NCI-H446 (cell line): ENCODE measurements at regions not wholly inside any gene's neighbourhood (a gene's known extent, or its start where the extent isn't known, plus 50 kb on each side); places are given as distances from the start of the nearest gene placed in this dataset.
A peak's percentile ranks its signal among the peaks of the same experiment; 100 is the strongest.
"Not testable (repeated sequence)": the region's sequence is repeated elsewhere in the genome, so short reads cannot be mapped to it uniquely, and the experiment has no call there.

Experiments
- DNase-seq, 2 experiments: peaks; one replicate each; lab custom pipeline; 2025; lab: John Stamatoyannopoulos, UW

GRCh38 chr21:9764294-9764693, 757.1 kb upstream of the TPTE start:
- not testable (repeated sequence) for DNase-seq

DNA sequence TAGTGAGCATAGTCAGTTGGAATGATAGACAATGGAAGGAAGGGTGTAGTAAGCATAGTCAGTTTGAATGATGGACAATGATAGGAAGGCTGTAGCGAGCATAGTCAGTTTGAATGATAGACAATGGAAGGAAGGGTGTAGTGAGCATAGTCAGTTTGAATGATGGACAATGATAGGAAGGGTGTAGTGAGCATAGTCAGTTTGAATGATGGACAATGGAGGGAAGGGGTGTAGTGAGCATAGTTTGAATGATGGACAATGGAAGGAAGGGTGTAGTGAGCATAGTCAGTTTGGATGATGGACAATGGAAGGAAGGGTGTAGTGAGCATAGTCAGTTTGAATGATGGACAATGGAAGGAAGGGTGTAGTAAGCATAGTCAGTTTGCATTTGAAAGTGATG, 755.8 kb upstream of the TPTE start:
- not testable (repeated sequence) for DNase-seq

DNA sequence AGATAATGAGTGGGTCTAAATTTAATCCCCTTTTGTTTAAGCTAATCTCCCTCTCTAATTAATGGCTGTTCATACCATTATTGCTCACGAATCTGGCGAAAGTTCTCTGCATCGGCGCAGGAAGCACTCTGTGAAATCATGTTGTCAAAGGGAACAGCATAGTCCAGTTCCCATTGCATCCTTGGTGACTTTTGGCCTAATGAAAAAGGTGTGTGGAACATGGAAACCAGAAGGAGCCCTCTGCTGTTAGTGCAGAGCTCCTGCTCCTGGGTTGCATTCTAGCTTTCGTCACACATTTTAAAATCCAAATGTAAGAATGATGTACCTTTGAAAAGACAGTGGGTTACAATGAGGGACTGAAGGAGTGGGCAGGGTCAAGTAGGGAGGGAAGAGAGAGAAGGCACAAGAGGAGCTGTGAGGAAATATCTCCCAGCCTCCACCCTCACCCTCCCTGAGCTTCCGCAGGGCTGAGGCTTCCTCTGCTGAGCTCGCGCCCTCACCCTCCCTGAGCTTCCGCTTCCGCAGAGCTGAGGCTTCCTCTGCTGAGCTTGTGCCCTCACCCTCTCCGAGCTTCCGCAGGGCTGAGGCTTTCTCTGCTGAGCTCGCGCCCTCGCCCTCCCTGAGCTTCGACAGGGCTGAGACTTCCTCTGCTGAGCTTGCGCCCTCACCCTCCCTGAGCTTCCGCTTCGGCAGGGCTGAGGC, 754.3 kb upstream of the TPTE start:
- not testable (repeated sequence) for DNase-seq

DNA sequence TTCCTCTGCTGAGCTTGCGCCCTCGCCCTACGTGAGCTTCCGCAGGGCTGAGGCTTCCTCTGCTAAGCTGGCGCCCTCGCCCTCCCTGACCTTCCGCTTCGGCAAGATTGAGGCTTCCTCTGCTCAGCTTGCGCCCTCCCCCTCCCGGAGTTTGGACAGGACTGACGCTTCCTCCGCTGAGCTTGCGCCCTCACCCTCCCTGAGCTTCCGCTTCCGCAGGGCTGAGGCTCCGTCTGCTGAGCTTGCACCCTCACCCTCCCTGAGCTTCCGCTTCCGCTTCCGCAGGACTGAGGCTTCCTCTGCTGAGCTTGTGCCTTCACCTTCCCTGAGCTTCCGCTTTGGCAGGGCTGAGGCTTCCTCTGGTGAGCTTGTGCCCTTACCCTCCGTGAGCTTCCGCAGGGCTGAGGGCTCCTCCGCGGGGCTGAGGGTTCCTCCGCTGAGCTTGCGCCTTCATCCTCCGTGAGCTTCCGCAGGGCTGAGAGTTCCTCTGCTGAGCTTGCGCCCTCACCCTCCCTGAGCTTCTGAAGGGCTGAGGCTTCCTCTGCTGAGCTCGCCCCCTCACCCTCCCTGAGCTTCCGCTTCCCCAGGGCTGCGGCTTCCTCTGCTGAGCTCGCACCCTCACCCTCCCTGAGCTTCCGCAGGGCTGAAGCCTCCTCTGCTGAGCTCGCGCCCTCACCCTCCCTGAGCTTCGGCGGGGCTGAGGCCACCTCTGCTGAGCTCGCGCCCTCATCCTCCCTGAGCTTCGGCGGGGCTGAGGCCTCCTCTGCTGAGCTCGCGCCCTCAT, 753.6 kb upstream of the TPTE start:
- peak in 1 of 2 experiments; percentile 35 for DNase-seq

DNA sequence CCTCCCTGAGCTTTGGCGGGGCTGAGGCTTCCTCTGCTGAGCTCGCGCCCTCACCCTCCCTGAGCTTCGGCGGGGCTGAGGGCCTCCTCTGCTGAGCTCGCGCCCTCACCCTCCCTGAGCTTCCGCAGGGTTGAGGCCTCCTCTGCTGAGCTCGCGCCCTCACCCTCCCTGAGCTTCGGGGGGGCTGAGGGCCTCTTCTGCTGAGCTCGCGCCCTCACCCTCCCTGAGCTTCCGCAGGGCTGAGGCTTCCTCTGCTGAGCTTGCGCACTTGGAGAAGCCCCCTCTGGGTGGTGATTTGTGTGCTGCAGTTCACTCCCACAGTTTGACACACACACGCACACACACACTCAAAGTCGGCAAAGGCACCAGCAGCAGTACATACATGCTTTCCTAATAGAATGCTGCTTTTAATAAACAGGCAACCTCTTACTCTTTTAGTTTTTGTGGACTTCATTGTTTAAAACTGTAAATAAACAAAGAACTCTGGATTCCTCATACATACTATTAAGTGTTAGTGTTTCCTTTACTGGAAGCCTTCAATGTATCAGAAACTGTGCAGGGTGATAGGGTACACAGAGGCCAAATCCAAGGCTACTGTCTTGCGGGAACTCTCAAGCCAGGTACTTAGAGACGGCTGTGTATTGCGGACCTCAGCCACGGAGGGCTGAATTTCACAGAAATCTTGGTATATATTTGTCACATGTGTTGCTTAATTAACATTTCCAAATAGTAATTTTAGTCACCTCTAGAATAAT, 752.8 kb upstream of the TPTE start:
- DNase-seq = not testable (repeated sequence)

GRCh38 chr21:9769131-9769498, 752.3 kb upstream of the TPTE start:
- not testable (repeated sequence) for DNase-seq

- DNase-seq = not testable (repeated sequence)
Observed at GRCh38 chr21:9769718-9770690, 751.4 kb upstream of the TPTE start.

DNA sequence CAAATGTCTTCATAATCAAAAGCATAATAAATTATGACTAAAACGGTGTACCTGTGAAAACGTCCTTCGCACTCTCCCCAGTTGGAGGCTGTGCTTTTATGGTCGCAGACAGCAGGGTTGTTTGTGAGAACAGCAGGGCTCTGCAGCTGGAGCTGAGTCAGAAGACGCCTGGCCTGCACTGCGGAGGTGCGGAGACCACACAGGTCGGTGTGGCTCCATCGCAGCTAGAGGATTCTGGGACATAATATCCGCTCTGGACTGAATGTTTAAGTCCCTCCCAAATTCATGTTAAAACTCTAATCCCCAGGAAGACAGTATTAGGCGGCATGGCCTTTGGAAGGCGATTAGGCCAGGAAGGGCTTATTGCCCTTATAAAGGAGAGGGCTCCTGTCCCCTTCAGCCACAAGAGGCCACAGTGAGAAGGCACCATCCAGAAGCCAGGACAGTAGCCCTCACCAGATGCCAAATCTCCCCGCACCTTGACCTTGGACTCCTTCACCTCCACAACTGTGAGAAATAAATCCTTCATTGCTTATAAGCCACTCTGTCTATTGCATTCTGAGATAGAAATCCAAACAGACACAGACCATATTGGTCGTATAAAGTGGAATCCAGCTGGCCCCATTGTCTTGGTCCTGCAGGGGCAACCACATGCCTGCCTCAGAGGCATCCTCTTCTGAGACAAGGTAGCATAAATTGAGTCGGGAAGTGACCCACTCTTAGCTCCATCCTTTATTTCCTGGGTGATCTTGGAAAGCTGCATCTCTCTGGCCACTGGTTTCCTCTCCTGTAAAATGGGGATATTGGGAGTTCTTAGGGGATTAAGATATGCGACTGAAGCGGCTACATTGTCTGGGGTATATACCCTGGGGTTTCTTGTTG, 749.7 kb upstream of the TPTE start:
- DNase-seq = not testable (repeated sequence)

DNA sequence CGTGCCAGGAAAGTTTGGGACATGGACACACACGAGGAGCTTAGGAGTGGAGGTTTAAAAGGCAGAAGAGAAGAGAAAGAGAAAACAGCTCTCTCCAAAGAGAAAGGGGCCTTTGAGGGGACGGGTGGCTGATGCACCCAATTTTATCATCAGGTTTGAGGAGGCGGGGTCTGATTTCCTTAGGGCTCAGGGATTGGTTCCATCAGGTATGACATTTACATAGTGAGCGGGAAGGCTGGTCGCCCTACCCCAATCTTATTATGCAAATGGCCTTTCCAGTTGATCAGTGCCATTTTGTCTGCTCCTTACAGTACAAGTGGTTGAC, 749.1 kb upstream of the TPTE start:
- no peak for DNase-seq

DNA sequence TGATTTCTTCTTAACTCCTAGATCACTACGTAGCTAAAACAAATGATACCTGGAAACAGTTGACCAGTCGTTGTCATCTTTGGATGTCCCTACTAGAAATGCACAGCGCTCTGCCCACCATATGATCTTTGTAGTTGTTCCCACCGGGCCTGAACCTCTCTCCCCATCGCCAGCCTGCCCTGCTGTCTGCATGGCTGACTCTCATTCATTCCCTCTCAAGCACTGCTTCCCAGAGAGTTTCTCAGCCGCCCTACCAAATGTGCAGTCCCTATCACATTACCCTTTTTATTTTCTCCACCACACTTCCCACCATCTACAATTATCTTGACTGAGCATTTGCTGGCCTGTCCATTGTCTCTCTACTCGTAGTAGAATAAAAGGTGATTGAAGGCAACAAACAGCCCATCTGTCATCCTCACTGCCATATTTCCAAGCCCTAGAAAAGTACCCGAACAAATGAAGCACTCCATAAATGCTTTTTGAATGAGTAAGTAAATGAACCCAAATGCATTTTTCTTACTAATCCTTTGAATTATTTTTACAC, 748.4 kb upstream of the TPTE start:
- DNase-seq = not testable (repeated sequence)

GRCh38 chr21:9774347-9774746, 747.0 kb upstream of the TPTE start:
- no peak for DNase-seq

- DNase-seq = not testable (repeated sequence)
Observed at GRCh38 chr21:9774901-9775593, 746.3 kb upstream of the TPTE start.

DNA sequence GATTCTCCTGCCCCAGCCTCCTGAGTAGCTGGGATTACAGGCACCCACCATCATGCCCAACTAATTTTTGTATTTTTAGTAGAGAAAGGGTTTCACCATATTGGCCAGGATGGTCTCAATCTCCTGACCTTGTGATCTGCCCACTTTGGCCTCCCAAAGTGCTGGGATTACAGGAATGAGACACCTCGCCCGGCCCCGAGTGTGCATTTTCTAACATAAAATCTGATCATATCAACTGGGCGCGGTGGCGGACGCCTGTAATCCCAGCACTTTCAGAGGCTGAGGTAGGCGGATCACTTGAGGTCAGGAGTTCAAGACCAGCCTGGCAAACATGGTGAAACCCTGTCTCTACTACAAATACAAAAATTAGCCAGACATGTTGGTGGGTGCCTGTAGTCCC, 745.5 kb upstream of the TPTE start:
- not testable (repeated sequence) for DNase-seq

DNA sequence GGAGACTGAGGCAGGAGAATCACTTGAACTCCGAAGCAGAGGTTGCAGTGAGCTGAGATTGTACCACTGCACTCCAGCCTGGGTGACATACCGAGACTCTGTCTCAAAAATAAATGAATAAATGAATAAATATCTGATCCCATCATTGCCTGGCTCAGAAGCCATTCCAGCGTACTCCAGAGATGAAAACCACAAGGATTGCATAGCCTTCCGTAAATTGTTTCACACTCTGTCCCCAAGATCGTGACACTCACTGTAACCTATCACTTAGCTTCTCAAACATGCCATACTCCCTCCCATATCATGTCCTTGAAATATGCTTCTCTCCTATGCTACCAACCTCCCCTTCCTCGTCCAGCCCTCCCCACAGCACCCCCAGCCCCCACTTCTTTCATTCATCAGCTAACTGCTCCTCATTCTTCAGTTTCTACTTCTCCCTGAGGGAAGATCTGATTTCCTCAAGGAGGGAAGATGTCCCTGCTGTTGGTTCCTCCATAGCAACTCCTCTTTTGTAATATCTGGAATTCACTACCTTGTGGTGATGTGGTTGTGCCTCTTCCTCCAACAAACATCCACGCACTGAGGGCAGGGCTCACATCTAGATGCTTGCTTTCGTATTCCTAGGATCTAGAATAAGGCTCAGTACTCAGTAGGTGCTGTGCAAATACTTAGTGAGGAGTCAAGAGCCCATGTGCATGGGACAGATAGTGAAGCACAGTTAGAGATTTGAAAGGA, 744.9 kb upstream of the TPTE start:
- not testable (repeated sequence) for DNase-seq

GRCh38 chr21:9778541-9778940, 742.8 kb upstream of the TPTE start:
- not testable (repeated sequence) for DNase-seq

DNA sequence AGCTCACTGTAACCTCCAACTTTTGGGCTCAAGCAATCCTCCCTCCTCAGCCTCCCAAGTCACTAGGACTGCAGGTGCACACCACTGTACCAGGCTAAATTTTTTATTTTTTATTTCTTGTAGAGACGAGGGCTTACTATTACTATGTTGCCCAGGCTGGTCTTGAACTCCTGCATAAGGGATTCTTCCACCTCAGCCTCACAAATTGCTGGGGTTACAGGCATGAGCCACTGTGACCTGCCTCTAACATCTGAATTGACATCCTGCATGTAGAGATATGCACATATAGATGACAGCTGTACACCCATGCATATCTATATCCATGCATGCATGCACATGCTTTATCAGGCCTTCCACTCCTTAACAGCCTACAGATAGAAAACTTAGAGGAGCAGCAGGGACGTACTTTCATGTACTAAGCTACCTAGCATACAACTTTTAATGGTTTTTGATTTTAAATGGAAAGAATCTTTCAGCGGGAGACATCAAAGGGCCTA, 740.9 kb upstream of the TPTE start:
- no peak for DNase-seq

DNA sequence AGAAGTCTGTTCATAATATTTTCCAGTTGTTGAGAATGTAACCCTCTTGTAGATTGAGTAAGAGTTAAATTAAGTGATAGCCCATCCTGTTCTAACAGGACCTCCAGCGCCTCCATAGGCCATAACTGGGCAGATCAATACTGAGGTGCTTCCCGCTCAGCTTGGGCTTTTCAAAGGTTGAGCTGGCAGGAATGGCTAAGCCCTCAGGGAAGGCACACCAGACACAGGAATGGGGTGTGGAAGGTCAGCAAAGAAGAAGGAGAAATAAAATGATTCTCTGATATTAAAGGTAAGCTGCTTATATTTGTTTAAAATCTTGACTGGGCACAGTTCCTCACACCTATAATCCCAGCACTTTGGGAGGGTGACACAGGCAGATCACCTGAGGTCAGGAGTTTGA, 737.8 kb upstream of the TPTE start:
- DNase-seq = not testable (repeated sequence)

- not testable (repeated sequence) for DNase-seq
Observed at GRCh38 chr21:9784201-9784600, 737.2 kb upstream of the TPTE start.

- not testable (repeated sequence) for DNase-seq
Observed at GRCh38 chr21:9786092-9786491, 735.3 kb upstream of the TPTE start.
